ENCODE measurements at regions not wholly inside any gene's neighbourhood (a gene's known extent, or its start where the extent isn't known, plus 50 kb on each side); places are given as distances from the start of the nearest gene placed in this dataset.
A peak's percentile ranks its signal among the peaks of the same experiment; 100 is the strongest.

DNA sequence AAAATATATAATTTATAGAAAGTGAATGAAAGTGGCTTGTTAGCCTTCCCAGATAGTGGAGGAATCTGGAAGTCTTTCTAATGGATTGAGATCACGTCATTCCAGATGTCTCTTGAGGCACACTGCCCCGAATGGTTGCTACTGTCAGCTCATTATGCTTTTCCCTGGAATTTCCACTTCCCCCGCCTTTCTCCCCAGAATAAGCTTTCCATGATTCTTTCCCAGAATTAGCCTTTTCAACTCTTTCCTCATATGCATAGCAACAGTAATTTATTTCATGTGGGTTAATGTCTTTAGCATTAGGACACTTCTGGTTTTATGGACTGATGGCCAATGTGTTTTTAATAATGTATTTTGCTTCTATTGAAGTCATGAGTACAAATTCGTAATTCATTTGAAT is 81.5 kb downstream of the PALM2AKAP2 start:
- TF ChIP-seq, protein P1, sequence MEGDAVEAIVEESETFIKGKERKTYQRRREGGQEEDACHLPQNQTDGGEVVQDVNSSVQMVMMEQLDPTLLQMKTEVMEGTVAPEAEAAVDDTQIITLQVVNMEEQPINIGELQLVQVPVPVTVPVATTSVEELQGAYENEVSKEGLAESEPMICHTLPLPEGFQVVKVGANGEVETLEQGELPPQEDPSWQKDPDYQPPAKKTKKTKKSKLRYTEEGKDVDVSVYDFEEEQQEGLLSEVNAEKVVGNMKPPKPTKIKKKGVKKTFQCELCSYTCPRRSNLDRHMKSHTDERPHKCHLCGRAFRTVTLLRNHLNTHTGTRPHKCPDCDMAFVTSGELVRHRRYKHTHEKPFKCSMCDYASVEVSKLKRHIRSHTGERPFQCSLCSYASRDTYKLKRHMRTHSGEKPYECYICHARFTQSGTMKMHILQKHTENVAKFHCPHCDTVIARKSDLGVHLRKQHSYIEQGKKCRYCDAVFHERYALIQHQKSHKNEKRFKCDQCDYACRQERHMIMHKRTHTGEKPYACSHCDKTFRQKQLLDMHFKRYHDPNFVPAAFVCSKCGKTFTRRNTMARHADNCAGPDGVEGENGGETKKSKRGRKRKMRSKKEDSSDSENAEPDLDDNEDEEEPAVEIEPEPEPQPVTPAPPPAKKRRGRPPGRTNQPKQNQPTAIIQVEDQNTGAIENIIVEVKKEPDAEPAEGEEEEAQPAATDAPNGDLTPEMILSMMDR (IDR thresholded peaks at IDR 0.05), result no peak
- ATAC-seq, result no peak
- peak in 1 of 3 donors; percentile 5 for DNase-seq

DNA sequence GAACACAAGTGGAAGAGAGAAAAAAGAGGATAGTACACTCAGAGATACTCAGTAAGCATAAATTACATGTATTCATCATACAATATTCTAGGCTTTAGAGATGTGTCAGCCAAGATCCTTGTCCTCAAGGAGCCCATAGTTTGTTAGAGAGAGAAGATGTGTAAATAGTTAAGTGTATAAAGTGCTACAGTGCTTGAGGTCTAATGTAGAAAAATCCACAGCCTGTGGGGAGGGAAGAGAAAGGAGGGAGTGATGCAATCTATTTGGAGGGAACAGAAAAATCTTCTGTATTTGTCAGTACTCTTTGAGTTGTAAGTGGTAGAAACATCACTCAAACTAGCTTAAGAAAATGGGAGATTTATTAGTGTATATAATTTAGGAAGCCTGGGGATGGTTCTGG is 81.9 kb downstream of the PALM2AKAP2 start:
- DNase-seq (no peak), ATAC-seq (no peak)
- Histone ChIP-seq H3K4me3 (no peak overlapping the region), H3K36me3 (ENCODE audit: low read depth) (no peaks in the 10 kb centered on the region), H3K4me1 (ENCODE audit: low read depth) (no peaks in the 10 kb centered on the region), H3K9me3 (no peaks in the 10 kb centered on the region)
- intact Hi-C loops (cut with DNase I, micrococcal nuclease), result no loop called here
- TF ChIP-seq, protein P1 (IDR thresholded peaks at IDR 0.05), result no peak

More for the DNA sequence above, 81.5 kb downstream of the PALM2AKAP2 start:
- intact Hi-C loops (cut with DNase I, micrococcal nuclease), result no loop called here
- Histone ChIP-seq H3K36me3 (ENCODE audit: low read depth) (no peaks in the 10 kb centered on the region), H3K4me3 (no peak overlapping the region), H3K9me3 (no peaks in the 10 kb centered on the region), H3K4me1 (ENCODE audit: low read depth) (no peaks in the 10 kb centered on the region)

DNA sequence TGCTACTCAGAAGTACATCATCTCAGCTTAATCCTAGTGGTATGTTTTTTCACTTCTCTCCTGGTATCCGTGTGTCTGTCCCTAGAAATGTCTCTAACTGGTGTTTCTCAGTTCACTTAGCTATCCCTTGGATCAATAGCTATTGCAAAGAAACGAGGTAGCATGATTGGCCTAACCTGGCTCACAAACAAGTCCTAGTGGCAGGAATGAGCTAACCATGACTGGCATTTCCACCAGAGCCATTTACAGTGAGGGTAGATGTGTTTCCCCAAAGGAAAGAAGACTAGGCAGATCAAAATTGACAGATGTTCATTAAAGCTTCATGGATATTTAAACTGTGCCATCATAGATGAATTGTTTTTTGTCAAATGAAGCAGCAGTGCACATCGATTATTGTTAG is 82.5 kb downstream of the PALM2AKAP2 start:
- Histone ChIP-seq H3K4me1 (ENCODE audit: low read depth) (no peaks in the 10 kb centered on the region), H3K4me3 (no peak overlapping the region), H3K36me3 (ENCODE audit: low read depth) (no peaks in the 10 kb centered on the region), H3K9me3 (no peaks in the 10 kb centered on the region)
- ATAC-seq (no peak), DNase-seq (no peak)
- intact Hi-C loops (cut with DNase I, micrococcal nuclease), result no loop called here
- TF ChIP-seq, protein P1 (IDR thresholded peaks at IDR 0.05), result no peak

DNA sequence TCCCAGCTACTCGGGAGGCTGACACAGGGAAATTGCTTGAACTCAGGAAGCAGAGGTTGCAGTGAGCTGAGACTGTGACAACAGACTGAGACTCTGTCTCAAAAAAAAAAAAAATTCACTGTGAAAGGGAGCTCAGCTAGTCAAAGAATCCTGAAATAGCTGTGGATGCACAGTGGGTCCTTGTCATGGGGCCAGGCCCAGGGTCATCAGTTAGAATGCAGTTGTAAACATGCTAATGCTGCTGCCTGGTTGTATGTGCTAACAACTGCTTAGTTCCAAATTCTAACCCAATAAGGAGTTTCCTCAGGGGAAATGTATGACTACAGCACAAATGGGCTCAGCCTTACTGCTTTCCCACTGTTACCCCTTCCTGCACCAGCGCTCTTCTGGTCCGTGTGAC is 84.0 kb downstream of the PALM2AKAP2 start:
- TF ChIP-seq, protein P1 (IDR thresholded peaks at IDR 0.05), result no peak
- H3K36me3 ChIP-seq (ENCODE audit: low read depth), result no peaks in the 10 kb centered on the region
- ATAC-seq, result no peak
- no peaks in the 10 kb centered on the region for H3K9me3 ChIP-seq
- intact Hi-C loops (cut with DNase I, micrococcal nuclease), result no loop called here
- DNase-seq, result no peak
- H3K4me1 ChIP-seq (ENCODE audit: low read depth), result no peaks in the 10 kb centered on the region
- H3K4me3 ChIP-seq, result no peak overlapping the region

DNA sequence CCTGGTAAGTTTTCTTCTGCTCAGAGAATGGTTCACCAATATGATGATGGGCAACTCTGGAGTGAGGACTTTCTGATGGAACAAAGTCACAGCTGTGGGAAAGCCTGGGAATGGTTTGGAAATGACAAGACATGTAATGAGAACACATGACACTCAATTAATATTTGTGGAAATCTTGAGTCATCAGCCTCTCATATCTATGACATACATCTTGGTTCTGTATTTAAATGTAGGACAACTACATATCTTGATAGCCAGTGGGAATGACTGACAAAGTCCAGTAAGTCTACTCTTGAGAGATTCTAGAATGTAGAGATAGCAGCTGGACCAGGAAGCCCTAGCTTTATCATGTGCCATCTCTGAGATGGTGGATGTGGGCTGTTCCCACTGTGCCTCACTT is 85.5 kb downstream of the PALM2AKAP2 start:
- DNase-seq (no peak), ATAC-seq (no peak)
- intact Hi-C loops (cut with DNase I, micrococcal nuclease), result no loop called here
- no peaks in the 10 kb centered on the region for H3K4me1 ChIP-seq (ENCODE audit: low read depth)
- H3K9me3 ChIP-seq, result no peaks in the 10 kb centered on the region
- H3K4me3 ChIP-seq, result no peak overlapping the region
- TF ChIP-seq, protein P1 (IDR thresholded peaks at IDR 0.05), result no peak
- H3K36me3 ChIP-seq (ENCODE audit: low read depth), result no peaks in the 10 kb centered on the region

DNA sequence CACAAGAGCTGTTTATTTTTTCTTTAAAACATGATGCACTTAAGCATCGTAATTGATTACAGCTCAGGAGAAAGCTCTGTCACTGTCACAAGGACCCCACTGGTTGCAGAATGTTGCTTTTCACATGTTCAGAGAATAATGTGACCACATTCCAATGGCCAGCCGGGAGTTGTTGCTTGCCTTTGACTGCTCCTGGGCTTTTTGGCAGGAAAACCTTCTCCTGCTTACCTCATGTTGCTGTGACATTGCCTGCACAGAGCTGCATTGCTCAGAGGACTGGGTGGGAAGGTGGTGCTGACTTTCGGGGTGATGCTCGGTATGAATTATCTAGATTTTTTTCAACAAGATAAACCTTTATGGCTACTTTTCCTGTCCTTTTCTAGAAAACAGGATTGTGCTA is 88.2 kb downstream of the PALM2AKAP2 start:
- no peak for DNase-seq
- no peak for ATAC-seq

More for the DNA sequence above, 88.2 kb downstream of the PALM2AKAP2 start:
- Histone ChIP-seq H3K4me3 (no peak overlapping the region), H3K9me3 (no peaks in the 10 kb centered on the region), H3K36me3 (ENCODE audit: low read depth) (no peaks in the 10 kb centered on the region), H3K4me1 (ENCODE audit: low read depth) (no peaks in the 10 kb centered on the region)
- intact Hi-C loops (cut with DNase I, micrococcal nuclease), result no loop called here
- TF ChIP-seq, protein P1 (IDR thresholded peaks at IDR 0.05), result no peak

Data from mucosa of descending colon (tissue), 3 donors.